MM.1S (cell line): ENCODE measurements at regions not wholly inside any gene's neighbourhood (a gene's known extent, or its start where the extent isn't known, plus 50 kb on each side); places are given as distances from the start of the nearest gene placed in this dataset.

Experiments
- DNase-seq: peaks from one replicate; pipeline ENCODE4 v3.0.0-alpha.2; 2015
- H2AFZ ChIP-seq: fragments of 300-600 bp; sonication (generic); 2 replicates; pipeline ENCODE4 v1.6.0; 2016; ENCODE audit warnings: antibody characterized with exemption, low read length
- H3F3A ChIP-seq: fragments of 300-600 bp; sonication (generic); 2 replicates; pipeline ENCODE4 v1.6.1; 2016; ENCODE audit warnings: mild to moderate bottlenecking, antibody characterized with exemption, low read length, moderate library complexity, mixed read lengths; ENCODE audit not compliant: insufficient read depth
- H3K27ac ChIP-seq: fragments of 300-600 bp; sonication (generic); 2 replicates; pipeline ENCODE4 v1.5.1; 2016; ENCODE audit warnings: mild to moderate bottlenecking, low read length
- H3K27me3 ChIP-seq: fragments of 300-600 bp; sonication (generic); replicated peaks from 2 replicates; pipeline ENCODE4 v1.6.0; 2016; ENCODE audit warnings: low read length; ENCODE audit not compliant: insufficient read depth
- H3K36me3 ChIP-seq: fragments of 300-600 bp; sonication (generic); replicated peaks from 2 replicates; pipeline ENCODE4 v1.6.1; 2016; ENCODE audit warnings: mild to moderate bottlenecking, low read length, mixed read lengths; ENCODE audit not compliant: insufficient read depth
- H3K4me1 ChIP-seq: fragments of 300-600 bp; sonication (generic); 2 replicates; pipeline ENCODE4 v1.6.1; 2016; ENCODE audit warnings: low read length, mixed read lengths
- H3K4me2 ChIP-seq: fragments of 300-600 bp; sonication (generic); 2 replicates; pipeline ENCODE4 v1.6.0; 2016; ENCODE audit warnings: low read depth, low read length
- H3K4me3 ChIP-seq: fragments of 300-600 bp; sonication (generic); 2 replicates; pipeline ENCODE4 v1.5.1; 2016; ENCODE audit warnings: low read length, mixed read lengths
- H3K79me2 ChIP-seq: fragments of 300-600 bp; sonication (generic); 2 replicates; pipeline ENCODE4 v1.6.1; 2016; ENCODE audit warnings: mixed run types, low read length, mixed read lengths
- H3K9ac ChIP-seq: fragments of 300-600 bp; sonication (generic); 2 replicates; pipeline ENCODE4 v1.6.1; 2016; ENCODE audit warnings: low read length, mixed read lengths
- H3K9me2 ChIP-seq: fragments of 300-600 bp; sonication (generic); replicated peaks from 2 replicates; pipeline ENCODE4 v1.6.1; 2016; ENCODE audit warnings: mild to moderate bottlenecking, low read length, mixed read lengths; ENCODE audit not compliant: insufficient read depth
- H3K9me3 ChIP-seq: fragments of 300-600 bp; sonication (generic); replicated peaks from 2 replicates; pipeline ENCODE4 v1.6.1; 2016; ENCODE audit warnings: mild to moderate bottlenecking, low read length, mixed read lengths; ENCODE audit not compliant: insufficient read depth
- H4K20me1 ChIP-seq: fragments of 300-600 bp; sonication (generic); 2 replicates; pipeline ENCODE4 v1.6.1; 2016; ENCODE audit warnings: mild to moderate bottlenecking, low read length, moderate library complexity, mixed read lengths; ENCODE audit not compliant: insufficient read depth
- EZH2 ChIP-seq: fragments of 300-600 bp; sonication (generic); optimal IDR thresholded peaks from 2 replicates; pipeline ENCODE3; 2017; ENCODE audit warnings: low read depth, mild to moderate bottlenecking, antibody characterized with exemption, low read length, mixed read lengths
- EZH2phosphoT487 ChIP-seq: fragments of 300-600 bp; sonication (generic); IDR thresholded peaks from 2 replicates; pipeline ENCODE4 v1.6.1; 2018; ENCODE audit warnings: antibody characterized with exemption, low read length
- TF ChIP-seq, protein P1 (sequence below): fragments of 300-600 bp; sonication (generic); IDR thresholded peaks from 2 replicates; pipeline ENCODE4 v1.5.1; 2016; ENCODE audit warnings: antibody characterized with exemption, low read length, mixed read lengths

DNA sequence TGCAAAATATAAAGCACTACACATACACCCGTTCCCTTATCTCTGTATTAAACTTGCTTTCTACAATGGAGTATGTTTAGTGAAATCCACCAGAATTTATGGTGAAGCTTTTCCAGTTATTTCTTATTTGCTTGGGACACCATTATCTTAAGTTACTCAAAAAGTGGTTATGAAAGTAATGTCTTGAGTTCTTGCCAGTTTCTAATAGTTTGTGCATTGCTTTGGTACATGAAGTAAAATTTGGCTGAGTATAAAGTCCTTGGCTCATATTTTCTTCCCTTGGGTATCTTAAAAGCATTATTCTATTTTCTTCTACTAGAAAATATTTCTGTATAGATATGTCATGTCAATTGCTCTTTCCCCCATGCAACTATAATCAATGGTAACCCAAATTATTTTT is 85.2 kb downstream of the POLR1F start:
- Histone ChIP-seq H3F3A (no peaks in the 10 kb centered on the region), H4K20me1 (no peaks in the 10 kb centered on the region), H3K9me3 (no peaks in the 10 kb centered on the region), H3K4me3 (no peak overlapping the region), H3K79me2 (no peaks in the 10 kb centered on the region), H3K9ac (no peak overlapping the region), H2AFZ (no peak overlapping the region), H3K27ac (no peak overlapping the region), H3K4me2 (no peak overlapping the region), H3K36me3 (no peaks in the 10 kb centered on the region), H3K27me3 (no peaks in the 10 kb centered on the region), H3K4me1 (no peaks in the 10 kb centered on the region), H3K9me2 (no peaks in the 10 kb centered on the region; the same call in none of the 2 replicates)
- DNase-seq: no peak
- TF ChIP-seq, protein P1, sequence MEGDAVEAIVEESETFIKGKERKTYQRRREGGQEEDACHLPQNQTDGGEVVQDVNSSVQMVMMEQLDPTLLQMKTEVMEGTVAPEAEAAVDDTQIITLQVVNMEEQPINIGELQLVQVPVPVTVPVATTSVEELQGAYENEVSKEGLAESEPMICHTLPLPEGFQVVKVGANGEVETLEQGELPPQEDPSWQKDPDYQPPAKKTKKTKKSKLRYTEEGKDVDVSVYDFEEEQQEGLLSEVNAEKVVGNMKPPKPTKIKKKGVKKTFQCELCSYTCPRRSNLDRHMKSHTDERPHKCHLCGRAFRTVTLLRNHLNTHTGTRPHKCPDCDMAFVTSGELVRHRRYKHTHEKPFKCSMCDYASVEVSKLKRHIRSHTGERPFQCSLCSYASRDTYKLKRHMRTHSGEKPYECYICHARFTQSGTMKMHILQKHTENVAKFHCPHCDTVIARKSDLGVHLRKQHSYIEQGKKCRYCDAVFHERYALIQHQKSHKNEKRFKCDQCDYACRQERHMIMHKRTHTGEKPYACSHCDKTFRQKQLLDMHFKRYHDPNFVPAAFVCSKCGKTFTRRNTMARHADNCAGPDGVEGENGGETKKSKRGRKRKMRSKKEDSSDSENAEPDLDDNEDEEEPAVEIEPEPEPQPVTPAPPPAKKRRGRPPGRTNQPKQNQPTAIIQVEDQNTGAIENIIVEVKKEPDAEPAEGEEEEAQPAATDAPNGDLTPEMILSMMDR: no peak
- TF ChIP-seq EZH2: no peak
- TF ChIP-seq EZH2phosphoT487: no peak

DNA sequence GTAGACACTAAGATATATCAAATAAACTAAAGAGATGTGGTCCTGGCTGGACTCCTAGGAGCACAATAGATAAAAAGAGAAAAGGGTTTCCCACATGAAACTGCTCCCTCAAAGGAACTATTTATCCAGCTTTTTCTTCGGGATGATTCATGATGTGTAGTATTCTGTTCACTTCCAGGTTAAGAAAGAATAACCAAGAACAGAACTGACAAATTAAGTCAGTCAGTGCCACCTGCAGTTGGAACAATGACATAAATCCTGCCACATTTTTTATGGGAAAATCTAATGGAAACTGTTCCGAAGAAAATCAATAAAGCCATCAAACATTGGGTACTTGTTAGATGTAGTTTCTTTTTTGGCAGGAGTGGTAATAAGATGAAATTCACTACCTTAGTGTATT is 87.1 kb downstream of the POLR1F start:
- no peak for TF ChIP-seq EZH2phosphoT487
- TF ChIP-seq EZH2: no peak
- TF ChIP-seq, protein P1: no peak
- Histone ChIP-seq H3K4me1 (no peaks in the 10 kb centered on the region), H3K9me3 (no peaks in the 10 kb centered on the region), H2AFZ (no peak overlapping the region), H3K79me2 (no peaks in the 10 kb centered on the region), H3K36me3 (no peaks in the 10 kb centered on the region), H3K4me3 (no peak overlapping the region), H3K27me3 (no peaks in the 10 kb centered on the region), H4K20me1 (no peaks in the 10 kb centered on the region), H3F3A (no peaks in the 10 kb centered on the region), H3K9me2 (no peaks in the 10 kb centered on the region; the same call in none of the 2 replicates), H3K9ac (no peak overlapping the region), H3K4me2 (no peak overlapping the region), H3K27ac (no peak overlapping the region)
- no peak for DNase-seq

DNA sequence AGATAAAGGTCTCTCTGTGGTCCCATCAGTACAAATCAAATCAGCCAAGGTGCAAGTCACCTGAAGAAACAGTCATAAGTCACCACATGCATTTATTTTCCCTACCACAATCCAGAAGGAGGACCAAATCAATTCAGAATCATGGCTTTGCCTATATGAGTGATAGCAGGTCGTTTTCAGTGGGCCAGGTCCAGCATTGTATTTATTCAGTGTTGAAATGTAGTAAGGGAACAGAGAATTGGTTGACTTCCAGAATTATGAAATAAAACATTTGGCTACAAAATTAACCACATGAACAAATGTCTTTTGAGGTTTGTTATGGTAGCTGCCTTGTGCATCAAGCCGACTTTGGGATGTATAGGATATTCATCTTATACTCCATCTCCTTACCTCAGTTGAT is 88.4 kb downstream of the POLR1F start:
- DNase-seq: no peak
- Histone ChIP-seq H3K36me3 (no peaks in the 10 kb centered on the region), H3K4me1 (no peaks in the 10 kb centered on the region), H2AFZ (no peak overlapping the region), H3K79me2 (no peaks in the 10 kb centered on the region), H4K20me1 (no peaks in the 10 kb centered on the region), H3K9ac (no peak overlapping the region), H3K9me3 (no peaks in the 10 kb centered on the region), H3K4me3 (no peak overlapping the region), H3K27ac (no peak overlapping the region), H3K9me2 (no peaks in the 10 kb centered on the region; the same call in none of the 2 replicates), H3K27me3 (no peaks in the 10 kb centered on the region), H3K4me2 (no peak overlapping the region), H3F3A (no peaks in the 10 kb centered on the region)
- TF ChIP-seq EZH2phosphoT487 (no peak), EZH2 (no peak)
- TF ChIP-seq, protein P1: no peak
